ENCODE measurements at regions not wholly inside any gene's neighbourhood (a gene's known extent, or its start where the extent isn't known, plus 50 kb on each side); places are given as distances from the start of the nearest gene placed in this dataset.

DNA sequence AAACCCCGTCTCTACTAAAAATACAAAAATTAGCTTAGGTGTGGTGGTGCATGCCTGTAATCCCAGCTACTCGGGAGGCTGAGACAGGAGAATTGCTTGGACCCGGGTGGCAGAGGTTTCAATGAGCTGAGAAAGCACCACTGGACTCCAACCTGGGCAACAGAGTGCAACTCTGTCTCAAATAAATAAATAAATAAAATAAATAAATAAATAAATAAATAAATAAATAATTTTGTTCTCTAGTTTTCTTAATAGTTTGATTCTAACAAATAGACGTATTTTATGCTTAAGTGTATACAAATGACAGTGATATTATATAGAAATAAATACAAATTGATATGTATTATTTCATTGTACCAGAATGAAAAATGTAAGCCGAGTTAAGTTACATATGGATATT, 339.9 kb upstream of the OLFM3 start:
- TF ChIP-seq POLR2A (IDR thresholded peaks at IDR 0.05; ENCODE audit: low read depth, low read length), result no peak
- TF ChIP-seq, protein P1, sequence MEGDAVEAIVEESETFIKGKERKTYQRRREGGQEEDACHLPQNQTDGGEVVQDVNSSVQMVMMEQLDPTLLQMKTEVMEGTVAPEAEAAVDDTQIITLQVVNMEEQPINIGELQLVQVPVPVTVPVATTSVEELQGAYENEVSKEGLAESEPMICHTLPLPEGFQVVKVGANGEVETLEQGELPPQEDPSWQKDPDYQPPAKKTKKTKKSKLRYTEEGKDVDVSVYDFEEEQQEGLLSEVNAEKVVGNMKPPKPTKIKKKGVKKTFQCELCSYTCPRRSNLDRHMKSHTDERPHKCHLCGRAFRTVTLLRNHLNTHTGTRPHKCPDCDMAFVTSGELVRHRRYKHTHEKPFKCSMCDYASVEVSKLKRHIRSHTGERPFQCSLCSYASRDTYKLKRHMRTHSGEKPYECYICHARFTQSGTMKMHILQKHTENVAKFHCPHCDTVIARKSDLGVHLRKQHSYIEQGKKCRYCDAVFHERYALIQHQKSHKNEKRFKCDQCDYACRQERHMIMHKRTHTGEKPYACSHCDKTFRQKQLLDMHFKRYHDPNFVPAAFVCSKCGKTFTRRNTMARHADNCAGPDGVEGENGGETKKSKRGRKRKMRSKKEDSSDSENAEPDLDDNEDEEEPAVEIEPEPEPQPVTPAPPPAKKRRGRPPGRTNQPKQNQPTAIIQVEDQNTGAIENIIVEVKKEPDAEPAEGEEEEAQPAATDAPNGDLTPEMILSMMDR (conservative IDR thresholded peaks at IDR 0.05; ENCODE audit: low read depth, low read length), result no peak
- TF ChIP-seq, protein P2, sequence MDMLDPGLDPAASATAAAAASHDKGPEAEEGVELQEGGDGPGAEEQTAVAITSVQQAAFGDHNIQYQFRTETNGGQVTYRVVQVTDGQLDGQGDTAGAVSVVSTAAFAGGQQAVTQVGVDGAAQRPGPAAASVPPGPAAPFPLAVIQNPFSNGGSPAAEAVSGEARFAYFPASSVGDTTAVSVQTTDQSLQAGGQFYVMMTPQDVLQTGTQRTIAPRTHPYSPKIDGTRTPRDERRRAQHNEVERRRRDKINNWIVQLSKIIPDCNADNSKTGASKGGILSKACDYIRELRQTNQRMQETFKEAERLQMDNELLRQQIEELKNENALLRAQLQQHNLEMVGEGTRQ (IDR thresholded peaks at IDR 0.05; ENCODE audit: low read depth, low read length), result no peak
- TF ChIP-seq, protein P3, sequence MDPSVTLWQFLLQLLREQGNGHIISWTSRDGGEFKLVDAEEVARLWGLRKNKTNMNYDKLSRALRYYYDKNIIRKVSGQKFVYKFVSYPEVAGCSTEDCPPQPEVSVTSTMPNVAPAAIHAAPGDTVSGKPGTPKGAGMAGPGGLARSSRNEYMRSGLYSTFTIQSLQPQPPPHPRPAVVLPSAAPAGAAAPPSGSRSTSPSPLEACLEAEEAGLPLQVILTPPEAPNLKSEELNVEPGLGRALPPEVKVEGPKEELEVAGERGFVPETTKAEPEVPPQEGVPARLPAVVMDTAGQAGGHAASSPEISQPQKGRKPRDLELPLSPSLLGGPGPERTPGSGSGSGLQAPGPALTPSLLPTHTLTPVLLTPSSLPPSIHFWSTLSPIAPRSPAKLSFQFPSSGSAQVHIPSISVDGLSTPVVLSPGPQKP (IDR thresholded peaks at IDR 0.05; ENCODE audit: borderline replicate concordance, low read depth, low read length), result no peak
- TF ChIP-seq MAZ (IDR thresholded peaks at IDR 0.05; ENCODE audit: borderline replicate concordance, low read depth, low read length), result no peak
- no peak for TF ChIP-seq RCOR1 (IDR thresholded peaks at IDR 0.05; ENCODE audit: insufficient replicate concordance, low read length)
- no peak for TF ChIP-seq RFX5 (IDR thresholded peaks at IDR 0.05; ENCODE audit: low read depth, low read length)
- TF ChIP-seq RAD21 (IDR thresholded peaks at IDR 0.05; ENCODE audit: low read length), result no peak
- no peak for TF ChIP-seq CEBPB (IDR thresholded peaks at IDR 0.05; ENCODE audit: low read depth, low read length)
- no peak for TF ChIP-seq FOS (IDR thresholded peaks at IDR 0.05; ENCODE audit: low read depth, low read length)
